ENCODE measurements at regions not wholly inside any gene's neighbourhood (a gene's known extent, or its start where the extent isn't known, plus 50 kb on each side); places are given as distances from the start of the nearest gene placed in this dataset.

GRCh38 chr16:49964973-49965372 lies 60.1 kb upstream of the CNEP1R1 start:
- no peaks in the 10 kb centered on the region for H3K4me1 Mint-ChIP-seq
- CTCF ChIA-PET = interaction anchor here (1.9 kb wide), 1 partner anchor 61 kb away, joined by 7 read pairs; the partner anchor contains the start of gene CNEP1R1
- DNase-seq (ENCODE audit: low spot score) (no peak), ATAC-seq (no peak)
- POLR2A ChIA-PET = no interaction called here
- H3K4me3 Mint-ChIP-seq = no peak overlapping the region
- H3K9me3 Mint-ChIP-seq = no peaks in the 10 kb centered on the region
- no peaks in the 10 kb centered on the region for H3K36me3 Mint-ChIP-seq
- H3K27me3 Mint-ChIP-seq (ENCODE audit: low read depth) = no peaks in the 10 kb centered on the region
- H3K27ac Mint-ChIP-seq = no peak overlapping the region
- TF ChIP-seq AFF4 (CRISPR knock-in tag; IDR thresholded peaks at IDR 0.05; ENCODE audit: borderline replicate concordance) = no peak
- TF ChIP-seq ELF4 (CRISPR knock-in tag; IDR thresholded peaks at IDR 0.05; ENCODE audit: low read depth) = no peak
- TF ChIP-seq ZNF423 (CRISPR knock-in tag; IDR thresholded peaks at IDR 0.05) = no peak
- no peak for TF ChIP-seq FOXP4 (CRISPR knock-in tag; IDR thresholded peaks at IDR 0.05)
- no peak for TF ChIP-seq ZNF219 (CRISPR knock-in tag; IDR thresholded peaks at IDR 0.05; ENCODE audit: borderline replicate concordance)
- no peak for TF ChIP-seq ZBTB43 (CRISPR knock-in tag; IDR thresholded peaks at IDR 0.05)
- no peak for TF ChIP-seq ZBTB21 (CRISPR knock-in tag; IDR thresholded peaks at IDR 0.05; ENCODE audit: borderline replicate concordance)
- no peak for TF ChIP-seq ARID4B (CRISPR knock-in tag; IDR thresholded peaks at IDR 0.05; ENCODE audit: borderline replicate concordance)
- TF ChIP-seq ATF6 (CRISPR knock-in tag; IDR thresholded peaks at IDR 0.05) = no peak
- no peak for TF ChIP-seq ATF2 (CRISPR knock-in tag; IDR thresholded peaks at IDR 0.05; ENCODE audit: borderline replicate concordance, low read depth)
- TF ChIP-seq AR (CRISPR knock-in tag; IDR thresholded peaks at IDR 0.05) = no peak
- no peak for TF ChIP-seq CTCF (IDR thresholded peaks at IDR 0.05)
- no peak for TF ChIP-seq NR3C1 (CRISPR knock-in tag; conservative IDR thresholded peaks at IDR 0.05; ENCODE audit: low read depth)
- TF ChIP-seq ERG (CRISPR knock-in tag; IDR thresholded peaks at IDR 0.05) = no peak
